ENCODE measurements at regions not wholly inside any gene's neighbourhood (a gene's known extent, or its start where the extent isn't known, plus 50 kb on each side); places are given as distances from the start of the nearest gene placed in this dataset.

DNA sequence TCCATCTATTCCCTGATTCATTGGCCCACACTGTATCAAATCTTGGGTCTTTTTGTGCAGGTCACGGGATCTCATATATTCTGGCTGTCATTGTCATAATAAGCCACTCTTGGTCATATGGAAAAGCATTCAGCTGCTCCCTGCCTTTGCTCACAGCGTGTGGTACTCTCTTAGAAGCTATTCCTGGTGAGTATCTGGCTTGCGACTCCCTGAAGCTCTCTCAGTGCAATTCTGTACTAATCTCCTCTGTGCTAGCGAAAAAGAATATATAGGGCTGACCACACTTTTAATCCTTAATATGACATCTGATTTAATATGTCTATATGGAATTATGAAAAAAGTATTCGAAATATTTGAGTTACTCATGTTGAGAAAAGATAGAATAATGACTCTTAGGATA is 440.8 kb upstream of the GBE1 start:
- CTCF ChIA-PET: no interaction called here
- intact Hi-C loops (cut with micrococcal nuclease): no loop called here
- Mint-ChIP-seq H3K27me3 (no peaks in the 10 kb centered on the region), H3K4me1 (peaks cover 20% of the 10 kb centered on the region), H3K36me3 (ENCODE audit: low read depth) (no peaks in the 10 kb centered on the region), H3K9me3 (peaks cover 7% of the 10 kb centered on the region), H3K4me3 (no peak overlapping the region), H3K27ac (no peak overlapping the region)
- DNase-seq: no peak
- TF ChIP-seq, protein P1, sequence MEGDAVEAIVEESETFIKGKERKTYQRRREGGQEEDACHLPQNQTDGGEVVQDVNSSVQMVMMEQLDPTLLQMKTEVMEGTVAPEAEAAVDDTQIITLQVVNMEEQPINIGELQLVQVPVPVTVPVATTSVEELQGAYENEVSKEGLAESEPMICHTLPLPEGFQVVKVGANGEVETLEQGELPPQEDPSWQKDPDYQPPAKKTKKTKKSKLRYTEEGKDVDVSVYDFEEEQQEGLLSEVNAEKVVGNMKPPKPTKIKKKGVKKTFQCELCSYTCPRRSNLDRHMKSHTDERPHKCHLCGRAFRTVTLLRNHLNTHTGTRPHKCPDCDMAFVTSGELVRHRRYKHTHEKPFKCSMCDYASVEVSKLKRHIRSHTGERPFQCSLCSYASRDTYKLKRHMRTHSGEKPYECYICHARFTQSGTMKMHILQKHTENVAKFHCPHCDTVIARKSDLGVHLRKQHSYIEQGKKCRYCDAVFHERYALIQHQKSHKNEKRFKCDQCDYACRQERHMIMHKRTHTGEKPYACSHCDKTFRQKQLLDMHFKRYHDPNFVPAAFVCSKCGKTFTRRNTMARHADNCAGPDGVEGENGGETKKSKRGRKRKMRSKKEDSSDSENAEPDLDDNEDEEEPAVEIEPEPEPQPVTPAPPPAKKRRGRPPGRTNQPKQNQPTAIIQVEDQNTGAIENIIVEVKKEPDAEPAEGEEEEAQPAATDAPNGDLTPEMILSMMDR (IDR thresholded peaks at IDR 0.05): no peak
- POLR2A ChIA-PET: no interaction called here
- ATAC-seq (ENCODE audit: low read depth): no peak

DNA sequence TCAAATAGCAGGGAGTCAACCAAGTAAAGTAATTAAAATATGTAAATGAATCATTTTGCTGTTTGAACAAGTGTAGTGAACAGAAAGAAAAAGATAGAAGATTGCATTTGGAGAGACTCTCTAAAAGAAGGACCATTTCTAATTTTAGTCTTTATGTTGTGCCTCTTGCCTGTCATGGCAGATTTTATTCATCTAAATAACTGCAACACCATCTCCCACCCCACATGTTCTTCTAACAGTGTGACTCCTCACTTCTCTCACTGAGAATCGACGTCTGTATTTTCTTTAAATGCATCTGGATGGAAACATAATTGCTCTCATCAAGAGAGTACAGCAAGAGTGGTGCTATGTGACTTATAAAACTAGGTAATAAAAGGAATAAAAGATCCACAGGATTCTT is 439.9 kb upstream of the GBE1 start:
- no peak for ATAC-seq (ENCODE audit: low read depth)
- H3K27ac Mint-ChIP-seq: no peak overlapping the region
- intact Hi-C loops (cut with micrococcal nuclease): no loop called here

DNA sequence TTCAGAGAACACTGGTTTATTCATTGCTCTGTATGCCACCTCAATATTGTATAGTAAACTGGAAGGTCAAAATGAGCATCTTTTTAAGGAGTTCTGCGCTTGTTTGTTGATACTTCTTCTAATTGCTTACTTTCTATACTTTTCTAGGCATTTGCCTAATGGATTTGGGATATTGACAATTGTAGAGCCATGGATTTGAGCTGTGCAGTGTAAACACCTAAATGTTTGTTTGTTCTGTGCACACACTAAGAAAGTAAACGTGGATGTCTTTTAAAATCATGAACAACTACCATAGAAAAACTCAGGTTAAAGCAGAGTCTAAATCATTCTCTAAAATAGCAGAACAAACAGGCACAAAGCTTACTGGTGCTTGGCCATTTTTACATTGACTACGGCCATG is 436.6 kb upstream of the GBE1 start:
- intact Hi-C loops (cut with micrococcal nuclease): no loop called here

More for the DNA sequence above, 439.9 kb upstream of the GBE1 start:
- POLR2A ChIA-PET: no interaction called here
- TF ChIP-seq, protein P1 (IDR thresholded peaks at IDR 0.05): no peak
- DNase-seq: no peak
- CTCF ChIA-PET: no interaction called here
- H3K9me3 Mint-ChIP-seq: peaks cover 7% of the 10 kb centered on the region
- H3K4me1 Mint-ChIP-seq: peaks cover 11% of the 10 kb centered on the region
- H3K36me3 Mint-ChIP-seq (ENCODE audit: low read depth): no peaks in the 10 kb centered on the region
- no peak overlapping the region for H3K4me3 Mint-ChIP-seq
- no peaks in the 10 kb centered on the region for H3K27me3 Mint-ChIP-seq

DNA sequence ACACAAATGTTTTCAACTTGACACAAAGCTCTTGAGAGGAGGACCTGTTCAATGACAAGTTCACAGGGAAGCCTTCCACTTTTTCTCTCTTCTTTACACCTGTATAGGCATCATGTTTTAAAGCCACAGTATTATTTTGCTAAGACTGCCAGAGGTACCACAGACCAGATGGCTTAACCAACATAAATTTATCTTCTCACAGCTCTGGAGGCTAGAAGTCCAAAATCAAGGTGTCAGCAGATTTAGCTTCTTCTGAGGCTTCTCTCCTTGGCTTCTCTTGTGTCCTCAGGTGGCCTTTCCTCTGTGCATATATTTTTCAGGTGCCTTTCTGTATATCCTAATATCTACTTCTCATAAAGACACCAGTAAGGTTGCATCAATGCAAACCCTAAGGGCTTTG is 435.2 kb upstream of the GBE1 start:
- Mint-ChIP-seq H3K36me3 (ENCODE audit: low read depth) (no peaks in the 10 kb centered on the region), H3K4me3 (no peak overlapping the region), H3K9me3 (peaks cover 3% of the 10 kb centered on the region), H3K4me1 (no peaks in the 10 kb centered on the region), H3K27ac (no peak overlapping the region), H3K27me3 (no peaks in the 10 kb centered on the region)
- intact Hi-C loops (cut with micrococcal nuclease): no loop called here
- no peak for DNase-seq
- POLR2A ChIA-PET: no interaction called here
- TF ChIP-seq, protein P1 (IDR thresholded peaks at IDR 0.05): no peak
- CTCF ChIA-PET: no interaction called here
- no peak for ATAC-seq (ENCODE audit: low read depth)

More for the DNA sequence above, 436.6 kb upstream of the GBE1 start:
- ATAC-seq (ENCODE audit: low read depth): no peak
- ChIA-PET CTCF (no interaction called here), POLR2A (no interaction called here)
- Mint-ChIP-seq H3K4me1 (no peaks in the 10 kb centered on the region), H3K4me3 (no peak overlapping the region), H3K9me3 (peaks cover 3% of the 10 kb centered on the region), H3K27me3 (no peaks in the 10 kb centered on the region), H3K36me3 (ENCODE audit: low read depth) (no peaks in the 10 kb centered on the region), H3K27ac (no peak overlapping the region)
- TF ChIP-seq, protein P1 (IDR thresholded peaks at IDR 0.05): no peak
- DNase-seq: no peak

DNA sequence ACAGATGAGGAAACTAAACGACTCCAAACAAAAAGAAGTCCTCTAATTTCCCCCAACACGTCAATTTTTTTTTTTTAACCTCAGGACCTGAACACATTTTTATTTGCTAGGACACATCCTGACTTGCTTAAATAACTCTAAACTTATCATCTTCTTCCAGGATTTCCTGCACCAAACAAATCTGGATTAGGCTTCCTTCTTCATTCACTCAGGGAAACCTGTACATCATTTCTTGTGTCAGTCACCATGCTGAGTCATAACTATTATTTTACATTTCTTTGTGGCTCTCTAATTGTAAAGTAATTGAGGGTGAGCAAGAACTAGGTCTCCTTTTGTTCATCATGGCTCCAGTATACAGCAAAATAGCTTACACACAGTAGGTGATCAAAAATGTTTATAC is 433.4 kb upstream of the GBE1 start:
- CTCF ChIA-PET: no interaction called here
- DNase-seq: no peak
- no peak overlapping the region for H3K27ac Mint-ChIP-seq
- ATAC-seq (ENCODE audit: low read depth): no peak
- H3K9me3 Mint-ChIP-seq: no peaks in the 10 kb centered on the region
- intact Hi-C loops (cut with micrococcal nuclease): no loop called here
- H3K27me3 Mint-ChIP-seq: no peaks in the 10 kb centered on the region
- POLR2A ChIA-PET: no interaction called here
- no peaks in the 10 kb centered on the region for H3K36me3 Mint-ChIP-seq (ENCODE audit: low read depth)
- H3K4me3 Mint-ChIP-seq: no peak overlapping the region
- H3K4me1 Mint-ChIP-seq: no peaks in the 10 kb centered on the region
- TF ChIP-seq, protein P1 (IDR thresholded peaks at IDR 0.05): no peak

Data from activated B cell treated with CpG ODN at 0.5 μM for 24 hours (primary cell).